22Rv1 (cell line): ENCODE measurements at regions not wholly inside any gene's neighbourhood (a gene's known extent, or its start where the extent isn't known, plus 50 kb on each side); places are given as distances from the start of the nearest gene placed in this dataset.

Experiments used
- ZFX ChIP-seq: fragments of 450-650 bp; IDR thresholded peaks from 2 replicates; pipeline ENCODE4 v1.6.1; 2017; ENCODE audit warnings: antibody characterized with exemption, borderline replicate concordance
- TF ChIP-seq, protein P1 (sequence below): fragments of 450-650 bp; IDR thresholded peaks from 2 replicates; pipeline ENCODE4 v1.5.1; 2017; ENCODE audit warnings: mild to moderate bottlenecking

DNA sequence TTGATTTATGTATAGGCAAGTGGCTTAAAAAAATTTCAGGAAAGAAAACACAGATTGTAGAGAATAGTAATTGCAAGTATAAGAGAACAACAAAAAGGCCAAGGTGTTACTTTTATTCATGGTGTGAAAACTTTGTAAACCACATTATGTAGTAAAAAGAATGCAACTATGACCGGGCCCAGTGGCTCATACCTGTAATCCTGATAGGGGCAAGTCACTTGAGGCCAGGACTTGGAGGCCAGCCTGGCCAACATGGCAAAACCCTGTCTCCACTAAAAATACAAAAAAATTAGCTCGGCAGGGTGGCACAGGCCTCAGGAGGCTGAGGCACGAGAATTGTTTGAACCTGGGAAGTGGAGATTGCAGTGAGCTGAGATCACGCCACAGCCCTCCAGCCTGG, 131.7 kb downstream of the DCK start:
- TF ChIP-seq, protein P1, sequence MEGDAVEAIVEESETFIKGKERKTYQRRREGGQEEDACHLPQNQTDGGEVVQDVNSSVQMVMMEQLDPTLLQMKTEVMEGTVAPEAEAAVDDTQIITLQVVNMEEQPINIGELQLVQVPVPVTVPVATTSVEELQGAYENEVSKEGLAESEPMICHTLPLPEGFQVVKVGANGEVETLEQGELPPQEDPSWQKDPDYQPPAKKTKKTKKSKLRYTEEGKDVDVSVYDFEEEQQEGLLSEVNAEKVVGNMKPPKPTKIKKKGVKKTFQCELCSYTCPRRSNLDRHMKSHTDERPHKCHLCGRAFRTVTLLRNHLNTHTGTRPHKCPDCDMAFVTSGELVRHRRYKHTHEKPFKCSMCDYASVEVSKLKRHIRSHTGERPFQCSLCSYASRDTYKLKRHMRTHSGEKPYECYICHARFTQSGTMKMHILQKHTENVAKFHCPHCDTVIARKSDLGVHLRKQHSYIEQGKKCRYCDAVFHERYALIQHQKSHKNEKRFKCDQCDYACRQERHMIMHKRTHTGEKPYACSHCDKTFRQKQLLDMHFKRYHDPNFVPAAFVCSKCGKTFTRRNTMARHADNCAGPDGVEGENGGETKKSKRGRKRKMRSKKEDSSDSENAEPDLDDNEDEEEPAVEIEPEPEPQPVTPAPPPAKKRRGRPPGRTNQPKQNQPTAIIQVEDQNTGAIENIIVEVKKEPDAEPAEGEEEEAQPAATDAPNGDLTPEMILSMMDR = no peak
- no peak for TF ChIP-seq ZFX
